ENCODE measurements at regions not wholly inside any gene's neighbourhood (a gene's known extent, or its start where the extent isn't known, plus 50 kb on each side); places are given as distances from the start of the nearest gene placed in this dataset.

- Mint-ChIP-seq H3K4me3 (ENCODE audit: low read depth, unreplicated experiment) (no peak overlapping the region), H3K36me3 (ENCODE audit: insufficient read depth, unreplicated experiment) (no peaks in the 10 kb centered on the region), H3K27ac (ENCODE audit: unreplicated experiment) (no peak overlapping the region), H3K9me3 (ENCODE audit: low read depth, unreplicated experiment) (no peaks in the 10 kb centered on the region), H3K4me1 (ENCODE audit: low read depth, unreplicated experiment) (no peaks in the 10 kb centered on the region), H3K27me3 (ENCODE audit: unreplicated experiment) (no peaks in the 10 kb centered on the region)
- intact Hi-C loops (cut with micrococcal nuclease; ENCODE audit: unreplicated experiment): no loop called here
- BruUV-seq (replicated peaks): no TSS peak
- CTCF ChIA-PET: interaction anchor here (0.6 kb wide), 1 partner anchor 659 kb away, joined by 3 read pairs; no protein-coding TSS in a partner anchor
- TF ChIP-seq, protein P1, sequence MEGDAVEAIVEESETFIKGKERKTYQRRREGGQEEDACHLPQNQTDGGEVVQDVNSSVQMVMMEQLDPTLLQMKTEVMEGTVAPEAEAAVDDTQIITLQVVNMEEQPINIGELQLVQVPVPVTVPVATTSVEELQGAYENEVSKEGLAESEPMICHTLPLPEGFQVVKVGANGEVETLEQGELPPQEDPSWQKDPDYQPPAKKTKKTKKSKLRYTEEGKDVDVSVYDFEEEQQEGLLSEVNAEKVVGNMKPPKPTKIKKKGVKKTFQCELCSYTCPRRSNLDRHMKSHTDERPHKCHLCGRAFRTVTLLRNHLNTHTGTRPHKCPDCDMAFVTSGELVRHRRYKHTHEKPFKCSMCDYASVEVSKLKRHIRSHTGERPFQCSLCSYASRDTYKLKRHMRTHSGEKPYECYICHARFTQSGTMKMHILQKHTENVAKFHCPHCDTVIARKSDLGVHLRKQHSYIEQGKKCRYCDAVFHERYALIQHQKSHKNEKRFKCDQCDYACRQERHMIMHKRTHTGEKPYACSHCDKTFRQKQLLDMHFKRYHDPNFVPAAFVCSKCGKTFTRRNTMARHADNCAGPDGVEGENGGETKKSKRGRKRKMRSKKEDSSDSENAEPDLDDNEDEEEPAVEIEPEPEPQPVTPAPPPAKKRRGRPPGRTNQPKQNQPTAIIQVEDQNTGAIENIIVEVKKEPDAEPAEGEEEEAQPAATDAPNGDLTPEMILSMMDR (IDR thresholded peaks at IDR 0.05; ENCODE audit: unreplicated experiment): no peak
- no peak for DNase-seq
Observed at GRCh38 chr16:72602499-72602898, 430.5 kb upstream of the PMFBP1 start.

GRCh38 chr16:72598696-72599095 is 426.7 kb upstream of the PMFBP1 start:
- Mint-ChIP-seq H3K4me3 (ENCODE audit: low read depth, unreplicated experiment) (no peak overlapping the region), H3K36me3 (ENCODE audit: insufficient read depth, unreplicated experiment) (no peaks in the 10 kb centered on the region), H3K4me1 (ENCODE audit: low read depth, unreplicated experiment) (no peaks in the 10 kb centered on the region), H3K27me3 (ENCODE audit: unreplicated experiment) (no peaks in the 10 kb centered on the region), H3K27ac (ENCODE audit: unreplicated experiment) (no peak overlapping the region), H3K9me3 (ENCODE audit: low read depth, unreplicated experiment) (no peaks in the 10 kb centered on the region)
- BruUV-seq (replicated peaks): no TSS peak
- CTCF ChIA-PET: no interaction called here
- intact Hi-C loops (cut with micrococcal nuclease; ENCODE audit: unreplicated experiment): no loop called here
- TF ChIP-seq, protein P1 (IDR thresholded peaks at IDR 0.05; ENCODE audit: unreplicated experiment): no peak
- DNase-seq: no peak

- H3K27me3 Mint-ChIP-seq (ENCODE audit: unreplicated experiment): no peaks in the 10 kb centered on the region
- H3K27ac Mint-ChIP-seq (ENCODE audit: unreplicated experiment): no peak overlapping the region
- no peak for DNase-seq
- intact Hi-C loops (cut with micrococcal nuclease; ENCODE audit: unreplicated experiment): no loop called here
- H3K4me3 Mint-ChIP-seq (ENCODE audit: low read depth, unreplicated experiment): no peak overlapping the region
- no TSS peak for BruUV-seq (replicated peaks)
- no peaks in the 10 kb centered on the region for H3K4me1 Mint-ChIP-seq (ENCODE audit: low read depth, unreplicated experiment)
- CTCF ChIA-PET: no interaction called here
- H3K9me3 Mint-ChIP-seq (ENCODE audit: low read depth, unreplicated experiment): no peaks in the 10 kb centered on the region
- TF ChIP-seq, protein P1 (IDR thresholded peaks at IDR 0.05; ENCODE audit: unreplicated experiment): no peak
- H3K36me3 Mint-ChIP-seq (ENCODE audit: insufficient read depth, unreplicated experiment): no peaks in the 10 kb centered on the region
Observed at GRCh38 chr16:72597938-72598337, 426.0 kb upstream of the PMFBP1 start.

GRCh38 chr16:72596373-72596772 is 424.4 kb upstream of the PMFBP1 start:
- H3K27ac Mint-ChIP-seq (ENCODE audit: unreplicated experiment): no peak overlapping the region
- BruUV-seq (replicated peaks): no TSS peak
- intact Hi-C loops (cut with micrococcal nuclease; ENCODE audit: unreplicated experiment): no loop called here
- H3K9me3 Mint-ChIP-seq (ENCODE audit: low read depth, unreplicated experiment): no peaks in the 10 kb centered on the region
- CTCF ChIA-PET: no interaction called here
- H3K36me3 Mint-ChIP-seq (ENCODE audit: insufficient read depth, unreplicated experiment): no peaks in the 10 kb centered on the region
- no peaks in the 10 kb centered on the region for H3K4me1 Mint-ChIP-seq (ENCODE audit: low read depth, unreplicated experiment)
- no peak for DNase-seq
- no peak overlapping the region for H3K4me3 Mint-ChIP-seq (ENCODE audit: low read depth, unreplicated experiment)
- TF ChIP-seq, protein P1 (IDR thresholded peaks at IDR 0.05; ENCODE audit: unreplicated experiment): no peak
- no peaks in the 10 kb centered on the region for H3K27me3 Mint-ChIP-seq (ENCODE audit: unreplicated experiment)
